PC-9 (cell line): ENCODE measurements at regions not wholly inside any gene's neighbourhood (a gene's known extent, or its start where the extent isn't known, plus 50 kb on each side); places are given as distances from the start of the nearest gene placed in this dataset.

Experiments used
- BruUV-seq: library from RNA; stranded (reverse); fragments of 400-500 nt; replicated peaks from 2 replicates; lab custom pipeline; 2021; lab: Mats Ljungman, UMichigan
- CTCF ChIA-PET: fragments of 300-600 bp; sonication (Branson Sonifier 250); formaldehyde crosslinking; loops from one replicate; lab custom pipeline; 2022; ENCODE audit warnings: antibody characterized with exemption; lab: Charles Lee
- POLR2A ChIA-PET: fragments of 300-600 bp; sonication (Branson Sonifier 250); formaldehyde crosslinking; loops from one replicate; lab custom pipeline; 2022; ENCODE audit warnings: antibody characterized with exemption; ENCODE audit not compliant: unreplicated experiment; lab: Charles Lee
- DNase-seq, 2 experiments: peaks; one replicate each; pipeline versions ENCODE4 v3.0.0 to v3.0.0-alpha.2; 2015 to 2022; ENCODE audit warnings: mixed read lengths in 1 of 2
- H2AFZ ChIP-seq: fragments of 200-600 bp; sonication (generic); 2 replicates; pipeline ENCODE4 v1.8.1; 2017; ENCODE audit warnings: antibody characterized with exemption
- H3F3A ChIP-seq: fragments of 200-600 bp; sonication (generic); 2 replicates; pipeline ENCODE4 v1.8.1; 2017; ENCODE audit warnings: antibody characterized with exemption, mild to moderate bottlenecking, low read depth; ENCODE audit not compliant: insufficient read depth
- H3K27ac ChIP-seq: fragments of 200-600 bp; sonication (generic); 2 replicates; pipeline ENCODE4 v1.6.1; 2016; ENCODE audit warnings: mixed run types
- H3K27me3 ChIP-seq: fragments of 200-600 bp; sonication (generic); 2 replicates; pipeline ENCODE4 v1.6.1; 2016; ENCODE audit warnings: low read depth, mixed run types; ENCODE audit not compliant: insufficient read depth
- H3K36me3 ChIP-seq: fragments of 200-600 bp; sonication (generic); 2 replicates; pipeline ENCODE4 v1.6.1; 2016; ENCODE audit warnings: low read depth, mixed run types
- H3K4me1 ChIP-seq: fragments of 200-600 bp; sonication (generic); replicated peaks from 2 replicates; pipeline ENCODE4 v1.6.1; 2016; ENCODE audit warnings: mixed run types; ENCODE audit not compliant: insufficient read depth
- H3K4me2 ChIP-seq: fragments of 200-600 bp; sonication (generic); 2 replicates; pipeline ENCODE4 v1.6.1; 2017; ENCODE audit warnings: mixed run types
- H3K4me3 ChIP-seq: fragments of 200-600 bp; sonication (generic); 2 replicates; pipeline ENCODE4 v1.6.1; 2016; ENCODE audit warnings: mixed run types
- H3K79me2 ChIP-seq: fragments of 200-600 bp; sonication (generic); 2 replicates; pipeline ENCODE4 v1.6.1; 2017; ENCODE audit warnings: low read depth, mixed run types
- H3K9me2 ChIP-seq: fragments of 200-600 bp; sonication (generic); 2 replicates; pipeline ENCODE4 v1.8.1; 2017; ENCODE audit warnings: mild to moderate bottlenecking; ENCODE audit not compliant: insufficient read depth
- H3K9me3 ChIP-seq: fragments of 200-600 bp; sonication (generic); 2 replicates; pipeline ENCODE4 v1.8.1; 2016; ENCODE audit warnings: low read depth; ENCODE audit not compliant: insufficient read depth
- H4K20me1 ChIP-seq: fragments of 200-600 bp; sonication (generic); 2 replicates; pipeline ENCODE4 v1.8.1; 2017; ENCODE audit not compliant: insufficient read depth
- CTCF ChIP-seq: fragments of 200-600 bp; sonication (generic); conservative IDR thresholded peaks from 2 replicates; pipeline ENCODE4 v1.6.1; 2017; ENCODE audit warnings: mixed run types, antibody characterized with exemption, mild to moderate bottlenecking, moderate library complexity
- EZH2 ChIP-seq: fragments of 200-600 bp; sonication (generic); IDR thresholded peaks from 2 replicates; pipeline ENCODE4 v1.8.0; 2017; ENCODE audit warnings: antibody characterized with exemption, low read depth
- intact Hi-C: fragments of 100-400 bp; cut with micrococcal nuclease; formaldehyde crosslinking; loops from one replicate; pipeline ENCODE4 v1.10.0; 2022; ENCODE audit not compliant: unreplicated experiment

- no peak for DNase-seq
- intact Hi-C loops, result no loop called here
- Histone ChIP-seq H3K9me3 (no peaks in the 10 kb centered on the region), H3K9me2 (no peaks in the 10 kb centered on the region), H3K36me3 (no peaks in the 10 kb centered on the region), H3K27ac (no peak overlapping the region), H4K20me1 (no peaks in the 10 kb centered on the region), H3F3A (no peaks in the 10 kb centered on the region), H3K4me2 (no peak overlapping the region), H2AFZ (no peak overlapping the region), H3K4me1 (no peaks in the 10 kb centered on the region), H3K4me3 (no peak overlapping the region), H3K79me2 (no peaks in the 10 kb centered on the region), H3K27me3 (peaks cover 34% of the 10 kb centered on the region)
- TF ChIP-seq CTCF (no peak), EZH2 (no peak)
- CTCF ChIA-PET, result no interaction called here
- POLR2A ChIA-PET, result no interaction called here
- BruUV-seq, result no TSS peak
These were observed 287.3 kb upstream of the NCKAP5 start for GRCh38 chr2:133855526-133855925.

- TF ChIP-seq CTCF, result no peak
- no peak for TF ChIP-seq EZH2
- Histone ChIP-seq H3K36me3 (no peaks in the 10 kb centered on the region), H4K20me1 (no peaks in the 10 kb centered on the region), H3K27ac (no peak overlapping the region), H3K79me2 (no peaks in the 10 kb centered on the region), H3F3A (no peaks in the 10 kb centered on the region), H3K4me3 (no peak overlapping the region), H3K9me2 (no peaks in the 10 kb centered on the region), H3K4me1 (no peaks in the 10 kb centered on the region), H3K27me3 (peaks cover 46% of the 10 kb centered on the region), H2AFZ (no peak overlapping the region), H3K9me3 (no peaks in the 10 kb centered on the region), H3K4me2 (no peak overlapping the region)
- POLR2A ChIA-PET, result no interaction called here
- CTCF ChIA-PET, result no interaction called here
- DNase-seq, result no peak
- intact Hi-C loops, result no loop called here
- no TSS peak for BruUV-seq
These were observed 288.4 kb upstream of the NCKAP5 start for GRCh38 chr2:133856678-133857077.

- no TSS peak for BruUV-seq
- H3K9me2 ChIP-seq, result no peaks in the 10 kb centered on the region
- H3K9me3 ChIP-seq, result no peaks in the 10 kb centered on the region
- no peaks in the 10 kb centered on the region for H3K79me2 ChIP-seq
- no peak overlapping the region for H2AFZ ChIP-seq
- H3K27ac ChIP-seq, result no peak overlapping the region
- H3K4me2 ChIP-seq, result no peak overlapping the region
- H3K27me3 ChIP-seq, result peaks cover 75% of the 10 kb centered on the region
- no peaks in the 10 kb centered on the region for H3F3A ChIP-seq
- intact Hi-C loops, result no loop called here
- TF ChIP-seq CTCF, result no peak
- TF ChIP-seq EZH2, result no peak
- no peak overlapping the region for H3K4me3 ChIP-seq
- H3K4me1 ChIP-seq, result no peaks in the 10 kb centered on the region
- no peak for DNase-seq
- no peaks in the 10 kb centered on the region for H4K20me1 ChIP-seq
- ChIA-PET POLR2A (no interaction called here), CTCF (no interaction called here)
- H3K36me3 ChIP-seq, result no peaks in the 10 kb centered on the region
These were observed 291.3 kb upstream of the NCKAP5 start for GRCh38 chr2:133859578-133859977.
